HT1080 (cell line): ENCODE measurements at regions not wholly inside any gene's neighbourhood (a gene's known extent, or its start where the extent isn't known, plus 50 kb on each side); places are given as distances from the start of the nearest gene placed in this dataset.
"Not testable (repeated sequence)": the region's sequence is repeated elsewhere in the genome, so short reads cannot be mapped to it uniquely, and the experiment has no call there.

Source experiments
- DNase-seq: peaks from one replicate; pipeline ENCODE4 v3.0.0-alpha.2; 2015; ENCODE audit warnings: low read depth

DNA sequence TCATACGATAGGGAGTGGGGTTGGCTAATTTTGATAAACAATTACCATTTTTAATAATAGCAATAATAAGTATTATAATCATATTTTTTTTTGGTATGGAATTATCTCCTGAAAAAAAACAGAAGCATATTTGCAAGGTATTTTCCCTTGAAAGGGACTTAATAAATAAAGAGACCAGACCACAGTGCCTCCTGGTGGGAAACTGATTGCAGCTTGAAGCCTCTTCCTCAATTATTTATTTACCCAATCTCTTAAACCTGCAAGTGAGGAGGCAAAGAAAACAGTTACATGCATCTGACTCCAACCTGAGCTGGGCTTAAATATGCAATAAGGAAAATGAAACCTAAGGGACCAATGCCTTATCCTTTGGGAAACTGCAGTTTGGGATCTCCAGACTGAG lies 388.1 kb upstream of the ACO1 start:
- DNase-seq: no peak

DNA sequence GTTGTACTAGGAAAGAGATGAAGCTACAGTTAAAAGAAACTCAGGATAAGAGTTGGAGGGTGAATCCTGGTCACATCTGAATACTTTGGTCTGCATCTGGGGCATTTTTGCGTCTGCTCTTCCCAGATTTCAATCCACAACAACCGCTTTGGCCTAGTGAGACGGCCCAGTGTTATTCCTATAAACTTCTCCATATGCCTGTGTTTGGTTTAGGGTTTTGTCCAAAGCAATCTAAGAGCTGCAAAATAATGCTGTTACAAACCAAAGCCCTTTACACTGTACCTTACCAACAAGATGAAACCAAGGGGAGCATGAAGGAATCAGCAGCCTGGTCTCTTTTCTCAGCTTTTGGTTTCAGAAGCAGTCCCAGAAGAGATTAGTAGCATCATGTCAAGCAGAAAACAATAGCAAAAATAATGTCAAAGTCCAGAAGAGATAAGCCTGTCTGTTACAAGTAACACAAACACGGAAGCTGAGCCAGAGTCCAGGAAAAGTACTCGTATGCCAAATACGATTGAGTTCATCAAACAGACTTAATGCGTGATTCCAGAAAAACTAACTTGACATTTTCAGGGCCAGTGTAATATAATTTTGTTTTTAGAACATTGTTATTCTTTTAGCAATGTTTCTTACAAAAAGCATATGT lies 379.9 kb upstream of the ACO1 start:
- no peak for DNase-seq

DNA sequence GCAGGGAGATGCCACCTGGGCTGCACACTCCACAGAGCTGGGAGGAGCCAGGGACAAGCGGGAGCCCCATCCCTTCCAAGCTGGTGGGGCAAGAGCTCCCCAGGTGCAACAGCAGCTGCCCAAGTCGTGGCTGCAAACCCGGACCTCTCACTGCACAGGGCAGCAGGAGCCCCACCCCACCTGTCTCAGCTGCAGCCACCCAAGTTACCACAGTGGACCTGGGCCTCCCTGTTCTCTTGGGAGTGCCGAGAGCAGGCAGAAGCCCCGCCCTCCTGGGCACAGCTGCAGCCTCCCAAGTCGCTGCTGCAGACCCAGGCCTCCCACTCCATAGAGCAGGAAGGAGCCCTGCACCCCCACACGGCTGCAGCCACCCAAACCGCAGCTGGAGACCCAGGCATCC lies 374.1 kb upstream of the ACO1 start:
- no peak for DNase-seq

- peak; percentile 17 for DNase-seq
Measured at GRCh38 chr9:32011049-32011448, 373.4 kb upstream of the ACO1 start.

DNA sequence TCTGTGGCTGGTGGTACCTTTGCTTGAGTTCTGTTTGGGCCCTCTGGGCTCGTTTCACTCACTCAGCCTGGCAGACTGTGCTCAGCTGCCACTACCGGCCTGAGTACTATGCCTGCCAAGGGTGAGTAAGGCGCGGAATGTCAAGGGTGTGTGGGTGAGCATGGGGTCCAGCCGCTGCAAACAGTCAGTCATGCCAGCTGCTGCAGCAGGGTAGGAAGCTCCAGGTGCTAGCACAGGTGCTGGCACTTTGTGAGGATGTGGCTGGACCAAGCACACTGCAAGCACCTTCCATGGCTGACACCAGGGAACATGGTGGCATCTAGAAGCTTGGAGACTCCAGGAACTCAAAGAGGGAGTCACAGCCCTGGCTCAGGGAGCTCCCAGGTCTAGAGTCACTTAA lies 368.6 kb upstream of the ACO1 start:
- DNase-seq: no peak

DNA sequence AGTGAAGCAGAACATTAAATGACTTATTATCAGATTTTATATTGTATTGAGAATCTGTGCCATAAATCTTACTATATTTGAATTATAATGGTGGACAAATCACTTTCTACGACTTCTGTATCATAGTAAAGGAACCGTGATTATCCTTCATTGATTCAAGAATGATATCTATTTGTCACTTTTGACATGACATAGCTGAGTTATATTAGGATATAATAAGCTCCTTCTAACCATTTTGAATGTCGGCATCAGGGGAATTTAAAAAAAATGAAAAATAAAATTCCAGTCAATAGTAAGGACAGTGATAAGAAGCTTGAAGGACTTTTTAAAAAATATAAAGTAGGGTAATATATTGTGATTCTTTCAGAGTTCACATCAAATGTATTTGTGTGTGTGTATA lies 338.9 kb upstream of the ACO1 start:
- DNase-seq: no peak

DNA sequence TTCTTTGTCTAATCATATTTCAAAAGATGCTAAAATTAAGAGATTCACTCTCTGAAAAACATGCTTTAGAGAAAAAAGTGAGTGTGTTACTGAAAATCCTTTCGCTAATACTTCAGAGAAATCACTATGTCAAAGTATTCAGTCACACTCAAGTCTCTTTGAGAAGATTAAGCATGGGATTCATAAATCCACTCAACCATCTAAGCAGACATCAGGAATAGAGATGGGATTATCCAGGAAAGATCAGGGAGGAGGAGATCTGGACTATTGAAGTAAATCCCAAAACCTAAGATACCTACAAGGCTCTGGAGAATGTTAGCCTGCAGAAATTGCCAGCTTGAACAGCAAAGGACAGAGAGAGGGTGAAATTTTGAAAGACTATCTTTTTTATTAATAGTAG lies 317.2 kb upstream of the ACO1 start:
- no peak for DNase-seq

- peak; percentile 13 for DNase-seq
Measured at GRCh38 chr9:32069169-32069813, 315.2 kb upstream of the ACO1 start.

- DNase-seq: no peak
Measured at GRCh38 chr9:32069969-32070368, 314.5 kb upstream of the ACO1 start.

DNA sequence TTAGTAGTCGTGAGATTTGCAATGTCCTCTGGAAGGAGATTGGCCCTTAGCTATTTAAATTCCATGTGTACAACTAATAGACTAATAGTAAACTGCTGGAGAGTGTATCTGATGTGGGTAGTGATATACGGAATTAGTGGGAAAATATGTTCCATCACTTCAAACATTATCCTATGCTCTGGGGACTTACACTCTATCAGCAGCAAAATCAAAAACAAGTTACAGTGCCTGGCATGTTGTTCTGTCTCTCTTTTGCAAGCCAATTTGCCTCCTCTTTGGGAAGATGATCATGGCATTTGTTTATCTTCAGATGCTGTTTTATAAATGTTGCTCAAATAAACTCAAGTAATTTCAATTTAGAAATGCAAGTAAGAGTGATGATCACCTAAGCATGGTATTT lies 311.9 kb upstream of the ACO1 start:
- DNase-seq: no peak

- no peak for DNase-seq
Measured at GRCh38 chr9:32092031-32092430, 292.4 kb upstream of the ACO1 start.

DNA sequence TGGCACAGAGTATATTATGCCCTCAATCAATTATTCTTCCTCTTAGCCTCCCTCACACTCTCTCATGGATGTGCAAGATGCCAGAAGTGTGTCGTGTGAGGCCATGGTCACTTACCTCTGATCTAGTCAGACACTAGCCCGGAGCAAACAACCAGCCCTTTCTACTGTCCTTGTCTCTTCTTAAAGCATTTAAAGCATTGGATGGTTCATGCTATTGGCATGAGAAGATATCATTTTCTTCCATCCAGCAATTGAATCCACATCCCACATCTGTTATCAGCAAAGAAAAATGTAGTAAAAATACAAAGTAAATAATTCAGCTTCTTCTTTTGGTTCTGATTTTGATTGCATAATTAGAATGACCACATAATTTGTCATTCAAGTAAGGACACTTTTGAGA lies 267.2 kb upstream of the ACO1 start:
- DNase-seq: no peak

DNA sequence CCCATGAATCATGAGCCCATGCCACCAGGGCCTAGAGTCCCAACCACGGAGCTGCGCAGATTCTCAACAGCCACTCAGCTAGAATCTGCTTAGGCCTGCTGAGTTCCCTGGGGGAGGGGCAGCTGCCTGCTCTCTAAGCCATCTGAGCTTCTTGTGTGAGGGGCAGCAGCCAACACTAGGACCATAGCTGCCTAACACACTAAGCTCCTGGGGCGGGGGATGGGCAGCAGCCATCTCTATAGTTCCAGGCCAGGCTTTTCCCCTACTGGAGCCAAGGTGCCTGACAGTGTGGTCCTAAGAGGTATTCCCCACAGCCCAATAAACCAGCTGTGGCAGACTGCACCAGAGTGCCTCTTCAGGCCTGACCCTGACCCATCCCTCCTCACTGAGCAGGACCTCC lies 255.9 kb upstream of the ACO1 start:
- no peak for DNase-seq

DNA sequence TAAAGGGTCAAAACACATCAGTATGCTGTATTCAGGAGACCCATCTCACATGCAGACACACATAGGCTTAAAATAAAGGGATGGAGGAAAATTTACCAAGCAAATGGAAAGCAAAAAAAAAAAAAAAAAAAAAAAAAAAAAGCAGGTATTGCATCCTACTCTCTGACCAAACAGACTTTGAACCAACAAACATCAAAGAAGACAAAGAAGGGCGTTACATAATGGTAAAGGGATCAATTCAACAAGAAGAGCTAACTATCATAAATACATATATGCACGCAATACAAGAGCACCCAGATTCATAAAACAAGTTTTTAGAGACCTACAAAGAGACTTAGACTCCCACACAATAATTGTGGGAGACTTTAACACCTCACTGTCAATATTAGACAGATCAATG lies 253.7 kb upstream of the ACO1 start:
- DNase-seq: not testable (repeated sequence)

DNA sequence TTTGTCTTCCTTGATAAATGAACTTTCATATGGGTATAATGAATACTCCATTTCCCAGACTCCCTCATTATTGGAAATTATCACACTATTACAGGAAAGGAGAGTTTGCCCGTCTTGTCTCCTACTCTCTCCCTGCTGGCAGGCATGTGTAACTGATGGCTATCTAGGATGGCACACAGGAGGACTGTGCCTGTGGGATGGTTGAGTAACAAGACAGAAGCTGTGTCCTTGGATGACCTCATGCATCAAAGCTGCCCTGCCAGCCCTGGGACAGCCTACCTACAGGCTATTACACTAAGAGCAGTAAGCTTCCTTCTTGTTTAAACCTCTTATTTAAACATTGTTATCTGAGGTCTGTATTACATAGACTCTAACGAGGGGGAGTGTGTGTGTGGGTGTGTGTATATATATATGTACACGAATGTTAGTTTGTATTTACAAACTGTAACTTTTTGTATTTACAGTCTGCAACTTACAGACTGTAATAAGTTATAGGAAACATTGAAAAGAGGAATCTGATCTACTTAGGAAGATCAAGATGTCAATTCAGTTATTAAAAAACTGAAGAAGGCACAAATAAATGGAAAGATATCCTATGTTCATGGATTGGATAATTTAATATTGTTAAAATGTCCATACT lies 247.6 kb upstream of the ACO1 start:
- DNase-seq: peak; percentile 45

- DNase-seq: no peak
Measured at GRCh38 chr9:32142074-32142473, 242.4 kb upstream of the ACO1 start.

DNA sequence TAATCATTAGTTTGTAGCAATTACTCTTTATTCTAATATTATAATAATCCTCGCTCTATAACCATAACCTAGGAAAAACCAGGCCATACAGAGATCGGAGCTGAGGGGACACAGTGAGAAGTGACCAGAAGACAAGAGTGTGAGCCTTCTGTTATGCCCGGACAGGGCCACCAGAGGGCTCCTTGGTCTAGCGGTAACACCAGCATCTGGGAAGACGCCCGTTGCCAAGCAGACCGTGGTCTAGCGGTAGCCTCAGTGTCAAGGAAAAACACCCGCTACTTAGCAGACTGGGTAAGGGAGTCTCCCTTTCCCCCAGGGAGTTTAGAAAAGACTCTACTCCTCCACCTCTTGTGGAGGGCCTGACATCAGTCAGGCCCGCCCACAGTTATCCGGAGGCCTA lies 235.9 kb upstream of the ACO1 start:
- DNase-seq: not testable (repeated sequence)

DNA sequence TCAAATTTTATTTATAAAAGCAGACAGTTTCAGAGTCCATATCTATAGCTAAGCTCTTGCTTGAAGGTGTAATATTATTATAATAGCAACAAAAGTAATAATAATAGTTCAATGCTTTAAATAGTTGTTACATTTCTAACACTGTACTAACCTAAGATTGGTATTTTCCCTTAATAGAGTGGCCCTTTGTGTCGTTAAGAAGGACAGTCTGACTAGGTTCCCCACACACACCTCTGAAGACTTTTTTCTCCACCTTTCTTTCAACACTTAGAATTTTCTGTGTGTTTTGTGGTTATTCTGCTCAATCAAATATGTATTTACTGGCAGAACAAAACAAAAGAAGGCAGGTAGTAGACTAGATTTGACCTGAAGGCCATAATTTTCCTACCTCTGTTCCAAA lies 223.2 kb upstream of the ACO1 start:
- no peak for DNase-seq

DNA sequence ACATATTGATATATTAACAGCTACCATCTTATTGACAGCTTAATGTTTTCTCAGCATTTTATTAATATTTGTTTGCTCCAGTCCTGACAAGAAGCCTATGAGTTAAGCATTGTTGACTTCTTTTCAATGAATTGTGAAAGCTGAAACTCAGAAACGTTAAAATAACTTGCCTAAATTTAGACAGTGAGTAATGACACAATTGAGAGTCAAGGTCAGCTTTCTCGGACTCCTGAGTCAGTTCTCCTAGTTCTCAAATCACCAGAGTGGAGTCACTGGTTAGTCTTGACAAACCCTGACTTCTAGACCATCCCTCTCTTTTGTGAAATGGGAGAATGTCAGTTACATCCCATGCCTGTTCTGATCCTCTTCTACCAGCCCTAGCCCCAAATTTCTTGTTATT lies 222.7 kb upstream of the ACO1 start:
- DNase-seq: no peak

DNA sequence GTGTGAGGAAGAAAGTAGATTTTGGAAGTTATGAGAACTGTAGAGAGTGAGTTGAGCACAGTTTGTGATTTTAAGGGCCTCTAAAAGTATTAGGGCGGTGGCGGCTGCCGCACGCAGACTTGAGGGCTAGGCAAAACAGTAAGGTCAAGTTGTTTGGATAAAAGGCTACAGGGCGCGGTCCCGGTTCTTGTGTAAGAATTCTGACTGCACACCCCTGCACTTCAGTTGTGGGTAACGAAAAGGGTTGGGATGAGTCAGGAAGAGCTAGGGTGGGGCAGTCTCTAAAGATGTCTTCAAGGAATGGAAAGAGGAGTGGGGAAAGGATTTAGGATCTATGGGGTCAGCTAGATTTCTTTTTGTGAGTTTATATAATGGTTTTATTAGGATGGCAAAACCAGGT lies 218.1 kb upstream of the ACO1 start:
- DNase-seq: not testable (repeated sequence)

GRCh38 chr9:32171339-32171738 lies 213.1 kb upstream of the ACO1 start:
- DNase-seq: no peak

GRCh38 chr9:32172256-32172655 lies 212.2 kb upstream of the ACO1 start:
- no peak for DNase-seq

GRCh38 chr9:32177396-32177795 lies 207.0 kb upstream of the ACO1 start:
- DNase-seq: no peak
